Stimulated activated CD8-positive, alpha-beta memory T cell treated with anti-CD3 and anti-CD28 coated beads, Interleukin-7, amount 100 ng/mL, for 48 hours (primary cell): ENCODE measurements at regions not wholly inside any gene's neighbourhood (a gene's known extent, or its start where the extent isn't known, plus 50 kb on each side); places are given as distances from the start of the nearest gene placed in this dataset.
"Not testable (repeated sequence)": the region's sequence is repeated elsewhere in the genome, so short reads cannot be mapped to it uniquely, and the experiment has no call there.

ENCODE experiments used
- DNase-seq, 2 donors: peaks; one replicate each; pipeline ENCODE4 v3.0.0-alpha.2; 2020; ENCODE audit warnings: low read depth in 1 of 2; ENCODE audit errors: extremely low read depth in 1 of 2

GRCh38 chr20:53678315-53678989 lies 84.8 kb upstream of the ZNF217 start:
- DNase-seq = no peak

DNA sequence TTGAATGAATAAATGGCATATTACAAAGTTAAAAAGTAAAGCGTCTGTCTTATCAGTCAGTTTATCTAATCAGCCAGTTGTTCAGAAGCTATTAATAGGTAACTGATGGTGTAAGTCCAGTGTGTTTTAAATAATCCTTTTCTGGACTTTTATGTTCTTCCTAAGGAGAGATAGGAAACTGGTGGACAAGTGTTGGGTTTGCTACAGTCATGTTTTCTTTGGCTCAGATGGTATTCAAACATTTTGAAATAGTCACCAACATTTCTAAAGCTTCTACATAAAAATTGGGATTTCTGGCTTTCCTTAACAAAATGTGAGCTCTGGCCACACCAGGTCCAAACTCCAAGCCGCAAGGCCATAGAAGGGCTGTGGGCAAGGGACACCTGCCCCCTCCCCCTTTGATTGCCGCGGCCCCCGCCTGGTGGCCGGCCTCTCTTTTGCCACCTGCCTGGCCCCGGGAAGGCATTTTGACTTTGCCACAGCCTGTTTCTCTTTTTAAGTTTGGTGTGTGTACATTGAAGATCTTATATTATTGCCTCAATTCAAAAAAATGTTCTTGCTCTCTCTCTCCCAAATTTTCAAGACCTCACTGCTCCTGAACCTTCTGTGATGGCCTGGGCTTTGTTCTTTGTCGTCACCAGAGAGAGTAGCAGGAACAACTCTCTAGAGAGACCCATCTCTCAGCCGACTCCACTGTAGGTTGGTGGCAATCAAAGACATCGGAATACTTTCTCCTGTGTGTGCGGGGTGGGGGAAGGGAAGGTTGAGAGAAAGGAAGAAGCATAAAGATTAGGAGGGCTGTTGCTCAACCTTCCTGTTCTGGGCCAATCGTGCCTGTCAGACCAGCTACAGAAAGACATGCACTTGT lies 84.0 kb upstream of the ZNF217 start:
- no peak for DNase-seq

GRCh38 chr20:53676987-53677386 lies 83.3 kb upstream of the ZNF217 start:
- no peak for DNase-seq

- DNase-seq = no peak
These were observed 82.8 kb upstream of the ZNF217 start for GRCh38 chr20:53676519-53676822.

DNA sequence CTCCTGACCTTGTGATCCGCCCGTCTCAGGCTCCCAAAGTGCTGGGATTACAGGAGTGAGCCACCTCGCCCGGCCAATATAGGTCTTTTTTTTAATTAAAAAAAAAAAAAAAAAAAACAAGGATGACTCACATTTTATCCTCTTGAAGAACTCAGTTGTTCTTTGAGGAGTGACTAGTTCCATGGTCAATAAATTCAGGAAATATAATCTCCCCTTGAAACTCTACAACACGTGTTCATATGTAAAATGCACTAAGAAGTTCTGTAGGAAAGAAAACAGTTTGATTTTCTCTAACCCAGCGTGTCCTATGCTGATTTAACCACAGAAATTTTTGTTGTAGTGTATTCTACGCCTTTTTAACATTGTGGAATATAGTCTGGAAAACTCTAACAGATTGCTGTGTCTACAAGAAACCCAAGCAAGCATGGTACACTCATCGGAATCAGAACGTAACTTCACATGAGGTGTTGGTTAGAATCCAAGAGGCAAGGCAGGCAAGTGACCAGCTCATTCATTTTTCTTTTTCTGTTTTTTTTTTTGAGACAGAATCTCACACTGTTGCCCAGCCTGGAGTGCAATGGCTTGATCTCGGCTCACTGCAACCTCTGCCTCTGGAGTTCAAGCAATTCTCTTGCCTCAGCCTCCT lies 79.0 kb upstream of the ZNF217 start:
- no peak for DNase-seq

GRCh38 chr20:53671370-53671769 lies 77.7 kb upstream of the ZNF217 start:
- no peak for DNase-seq

- DNase-seq = not testable (repeated sequence)
These were observed 76.1 kb upstream of the ZNF217 start for GRCh38 chr20:53669517-53670313.

DNA sequence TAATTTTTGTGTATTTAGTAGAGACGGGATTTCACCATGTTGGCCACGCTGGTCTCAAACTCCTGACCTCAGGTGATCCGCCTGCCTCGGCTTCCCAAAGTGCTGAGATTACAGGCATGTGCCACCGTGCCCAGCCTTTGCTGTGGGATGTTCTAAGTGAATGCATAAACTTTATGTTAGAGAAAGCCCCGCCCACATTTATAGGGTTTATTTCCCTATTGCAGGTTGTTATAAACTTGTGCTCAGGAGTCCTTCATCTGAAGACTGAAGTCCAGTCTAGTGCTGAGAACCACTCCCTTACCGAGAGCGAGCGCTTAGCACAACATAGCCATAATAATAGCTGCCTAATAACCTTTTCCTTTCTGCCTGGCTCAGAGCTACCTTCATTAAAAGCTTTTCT lies 75.4 kb upstream of the ZNF217 start:
- no peak for DNase-seq

DNA sequence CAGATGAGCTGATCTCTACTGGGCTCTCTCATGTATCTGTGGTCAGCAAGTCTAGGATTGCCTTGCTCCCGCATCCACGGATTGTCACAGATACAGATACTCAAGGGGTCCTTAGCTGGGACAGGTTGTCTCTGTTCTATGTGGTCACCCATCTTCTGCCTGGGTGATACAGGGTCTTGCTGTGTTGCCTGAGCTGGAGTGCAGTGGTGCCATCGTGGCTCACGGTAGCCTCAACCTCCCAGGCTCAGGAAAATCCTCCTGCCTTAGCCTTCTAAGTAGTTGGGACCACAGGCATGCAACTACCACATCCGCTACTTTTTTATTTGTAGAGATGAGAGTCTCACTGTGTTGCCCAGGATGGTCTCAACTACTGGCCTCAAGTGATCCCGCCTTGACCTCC lies 72.5 kb upstream of the ZNF217 start:
- DNase-seq = no peak

DNA sequence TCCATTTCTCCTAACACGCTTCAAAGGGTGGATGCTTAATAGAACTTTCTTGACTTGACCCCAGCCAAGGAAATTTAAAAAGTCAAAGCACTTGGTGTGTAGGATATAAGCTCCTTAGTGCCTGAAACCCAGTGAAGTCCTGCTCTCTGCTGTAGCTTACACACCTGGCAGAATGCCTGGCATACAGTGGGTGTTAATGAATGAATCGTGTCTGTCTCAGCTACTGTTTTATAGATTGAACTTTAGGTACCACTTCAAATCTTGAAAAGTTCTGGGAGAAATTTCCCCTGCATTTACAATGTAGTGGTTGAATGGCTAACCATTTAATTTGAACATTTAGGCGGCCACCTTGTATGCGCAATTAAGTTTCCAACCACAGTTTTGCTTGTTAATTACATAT lies 70.5 kb upstream of the ZNF217 start:
- no peak for DNase-seq

DNA sequence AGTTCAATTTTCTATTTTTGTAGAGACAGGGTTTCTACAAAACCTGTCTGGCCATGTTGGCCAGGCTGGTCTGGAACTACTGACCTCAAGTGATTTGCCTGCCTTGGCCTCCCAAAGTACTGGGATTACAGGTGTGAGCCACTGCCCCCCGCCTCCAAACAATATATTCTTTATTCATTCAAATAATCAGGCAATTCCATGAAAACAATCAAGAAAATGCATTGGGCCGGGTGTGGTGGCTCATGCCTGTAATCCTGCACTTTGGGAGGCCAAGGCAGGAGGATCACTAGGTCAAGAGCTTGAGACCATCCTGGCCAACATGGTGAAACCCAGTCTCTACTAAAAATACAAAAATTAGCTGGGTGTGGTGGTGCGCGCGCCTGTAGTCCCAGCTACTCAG lies 69.9 kb upstream of the ZNF217 start:
- DNase-seq = not testable (repeated sequence)

DNA sequence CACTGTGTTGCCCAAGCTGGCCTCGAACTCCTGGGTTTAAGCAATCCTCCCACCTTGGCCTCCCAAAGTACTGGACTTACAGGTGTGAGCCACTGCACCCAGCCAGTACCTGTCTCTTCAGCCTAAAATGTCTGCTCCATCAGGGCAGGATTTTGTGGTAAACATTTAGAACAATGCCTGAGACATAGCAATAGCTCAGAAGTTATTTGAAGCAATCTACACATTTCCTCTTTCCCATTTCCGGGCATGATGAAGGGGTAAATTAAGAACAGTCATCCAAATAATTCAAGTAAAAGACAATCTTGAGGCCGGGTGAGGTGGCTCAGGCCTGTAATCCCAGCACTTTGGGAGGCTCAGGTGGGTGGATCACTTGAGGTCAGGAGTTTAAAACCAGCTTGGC lies 69.0 kb upstream of the ZNF217 start:
- no peak for DNase-seq

- DNase-seq = no peak
These were observed 67.3 kb upstream of the ZNF217 start for GRCh38 chr20:53660947-53661381.

DNA sequence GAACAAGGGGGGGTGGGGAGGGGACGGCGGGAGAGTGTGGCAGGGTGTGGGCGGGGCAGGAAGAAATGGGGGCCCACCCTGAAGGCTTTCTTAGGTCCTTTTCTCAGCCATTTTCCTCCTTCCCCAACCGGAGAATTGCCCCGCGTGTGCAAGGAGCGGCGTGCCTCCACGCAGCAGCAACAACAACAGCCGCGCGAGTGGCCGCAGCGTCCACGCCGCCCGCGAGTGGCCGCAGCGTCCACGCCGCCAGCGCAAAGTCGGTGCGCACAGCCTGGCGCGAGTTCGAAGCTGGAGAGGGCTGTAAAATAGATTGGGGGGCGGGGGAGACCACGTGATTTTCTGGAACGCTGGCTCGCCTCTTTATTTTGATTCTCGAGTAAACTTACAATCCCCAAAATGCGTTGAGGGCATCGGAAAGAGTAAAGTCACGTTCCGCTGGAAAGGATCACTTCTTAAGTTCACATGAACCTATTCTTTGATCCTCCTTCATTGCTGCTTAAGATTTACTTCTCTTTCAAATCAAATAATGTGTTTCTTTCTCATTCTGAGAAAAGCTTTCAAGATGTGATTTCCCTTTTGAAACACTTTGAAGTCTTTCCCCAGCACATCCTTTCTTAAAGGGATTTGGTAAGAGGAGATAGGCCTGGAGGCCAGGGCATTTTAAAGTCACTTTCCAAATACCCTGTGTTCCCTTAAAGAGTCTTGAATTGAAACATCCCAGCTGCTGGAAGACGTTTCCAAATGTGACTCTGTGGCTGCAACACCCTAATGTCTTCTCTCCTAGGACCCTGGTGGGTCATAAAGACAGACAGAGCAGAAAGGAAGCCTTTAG lies 66.7 kb upstream of the ZNF217 start:
- DNase-seq = peak; percentile 10 to 42

DNA sequence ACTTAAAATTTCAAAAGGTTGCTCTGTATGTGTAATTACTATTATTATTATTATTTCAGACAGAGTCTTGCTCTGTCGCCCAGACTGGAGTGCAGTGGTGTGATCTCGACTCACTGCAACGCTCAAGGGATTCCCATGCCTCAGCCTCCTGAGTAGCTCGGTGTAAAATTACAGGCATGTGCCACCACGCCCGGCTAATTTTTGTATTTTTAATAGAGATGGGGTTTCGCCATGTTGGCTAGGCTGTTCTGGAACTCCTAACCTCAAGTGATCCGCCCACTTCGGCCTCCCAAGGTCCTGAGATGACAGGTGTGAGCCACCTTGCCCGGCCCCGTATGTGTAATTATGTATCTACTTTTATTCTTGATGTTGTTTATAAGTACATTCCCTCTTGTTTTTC lies 65.3 kb upstream of the ZNF217 start:
- DNase-seq = no peak

DNA sequence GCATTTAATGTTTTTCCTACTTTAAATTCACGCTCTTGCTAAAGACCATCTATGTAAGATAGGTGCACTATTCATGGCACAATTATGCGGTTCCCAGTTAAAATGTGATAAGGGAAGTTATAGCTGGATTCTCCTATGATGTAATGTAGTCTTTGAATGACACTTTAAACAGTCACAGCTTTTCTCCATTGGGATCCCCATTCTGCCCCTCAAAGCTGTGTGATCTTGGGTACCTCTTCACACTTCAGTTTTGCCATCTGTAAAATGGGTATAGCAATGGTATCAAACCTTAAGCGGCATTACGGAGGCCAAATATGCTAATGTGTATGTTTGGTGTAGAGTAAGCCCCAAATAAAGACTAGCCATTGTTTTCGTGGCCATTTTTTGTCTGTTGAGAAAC lies 64.7 kb upstream of the ZNF217 start:
- no peak for DNase-seq

GRCh38 chr20:53657732-53658131 lies 64.1 kb upstream of the ZNF217 start:
- DNase-seq = no peak

DNA sequence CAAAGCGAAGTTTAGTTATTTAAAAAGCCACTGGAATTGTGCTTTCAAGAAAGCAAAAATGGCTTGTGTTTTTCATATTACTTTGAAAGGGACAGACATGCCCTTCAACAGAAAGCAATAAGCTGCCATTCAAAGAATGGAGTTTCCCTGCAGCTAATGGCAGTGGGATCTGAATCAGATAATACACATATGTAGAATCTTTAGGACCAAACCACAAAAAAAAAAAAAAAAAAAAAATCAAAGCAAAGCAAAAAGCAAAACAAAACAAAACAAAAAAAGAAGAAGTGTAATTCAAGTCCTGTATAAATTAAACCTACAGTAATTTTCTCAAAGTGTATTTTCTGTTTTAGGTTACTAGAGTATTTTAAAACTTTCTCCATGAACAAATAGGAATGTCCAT lies 63.6 kb upstream of the ZNF217 start:
- no peak for DNase-seq

DNA sequence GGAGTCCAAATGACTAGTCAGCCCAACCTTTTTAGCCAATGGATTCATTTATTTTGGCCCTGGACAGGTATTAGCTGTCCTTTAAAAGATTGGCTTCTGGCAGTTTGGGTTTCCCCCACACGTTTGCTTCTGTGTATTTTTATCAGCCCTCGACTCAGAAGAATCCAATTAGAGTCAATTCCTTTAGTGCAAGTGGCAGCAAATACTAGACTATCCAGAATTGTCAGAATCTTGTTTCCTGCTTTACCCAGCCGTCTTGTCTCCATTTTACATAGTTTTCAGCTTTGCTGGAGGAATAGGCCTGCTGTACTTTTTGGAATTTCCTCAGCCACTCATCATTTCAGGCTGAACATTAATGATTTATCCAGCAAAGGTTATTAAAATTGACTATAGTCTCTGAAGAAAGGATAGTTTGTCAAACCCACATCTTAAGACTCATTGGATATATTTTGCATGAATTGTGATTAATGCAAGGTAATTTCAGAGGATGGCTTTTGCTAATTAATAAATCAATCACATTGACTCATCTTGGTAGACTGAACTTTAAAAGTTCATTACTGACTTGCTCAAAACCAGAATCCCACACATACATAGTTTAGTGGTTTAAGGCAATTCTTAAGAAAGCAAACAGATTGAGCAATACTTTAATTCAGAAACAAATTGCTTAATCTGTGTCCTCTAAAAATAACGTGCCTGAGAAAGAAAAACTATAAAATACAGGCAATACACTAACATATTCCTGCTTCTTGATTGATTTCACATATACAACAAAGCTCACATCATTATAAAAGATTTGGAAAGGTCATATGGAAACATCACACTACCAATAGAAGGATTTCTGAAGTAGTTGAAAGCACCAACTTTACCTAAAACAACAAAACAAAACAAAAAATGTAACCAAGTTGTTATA lies 62.9 kb upstream of the ZNF217 start:
- no peak for DNase-seq
